Neuronal stem cell (in vitro differentiated cells): ENCODE measurements at regions not wholly inside any gene's neighbourhood (a gene's known extent, or its start where the extent isn't known, plus 50 kb on each side); places are given as distances from the start of the nearest gene placed in this dataset.

Experiments
- DNase-seq: peaks from one replicate; pipeline ENCODE4 v3.0.0-alpha.2; 2013; ENCODE audit warnings: low spot score
- H2AFZ ChIP-seq: one replicate; pipeline ENCODE4 v1.6.1; 2013; ENCODE audit warnings: mild to moderate bottlenecking, low read length, inconsistent platforms
- H2AK5ac ChIP-seq: 2 replicates; pipeline ENCODE4 v1.6.1; 2013; ENCODE audit warnings: low read depth, mild to moderate bottlenecking, inconsistent platforms, low read length, moderate library complexity, mixed read lengths
- H2BK120ac ChIP-seq: 2 replicates; pipeline ENCODE4 v1.6.1; 2013; ENCODE audit warnings: low read depth, mild to moderate bottlenecking, inconsistent platforms, low read length, moderate library complexity, mixed read lengths
- H2BK12ac ChIP-seq: one replicate; pipeline ENCODE4 v1.6.1; 2013; ENCODE audit warnings: low read length, inconsistent platforms
- H2BK15ac ChIP-seq: 2 replicates; pipeline ENCODE4 v1.6.1; 2013; ENCODE audit warnings: mild to moderate bottlenecking, low read length, inconsistent platforms, mixed read lengths
- H2BK5ac ChIP-seq: one replicate; pipeline ENCODE4 v1.6.1; 2013; ENCODE audit warnings: inconsistent platforms, mild to moderate bottlenecking, low read length, moderate library complexity
- H3K14ac ChIP-seq: one replicate; pipeline ENCODE4 v1.6.1; 2013; ENCODE audit warnings: low read length, inconsistent platforms
- H3K18ac ChIP-seq: 2 replicates; pipeline ENCODE4 v1.6.1; 2013; ENCODE audit warnings: low read length, inconsistent platforms
- H3K23ac ChIP-seq: 2 replicates; pipeline ENCODE4 v1.6.1; 2013; ENCODE audit warnings: low read depth, mild to moderate bottlenecking, mixed read lengths, low read length, inconsistent platforms; ENCODE audit not compliant: poor library complexity
- H3K27ac ChIP-seq: replicated peaks from 3 replicates; pipeline ENCODE4 v1.5.1; 2013; ENCODE audit warnings: low read length, inconsistent platforms
- H3K27me3 ChIP-seq, 3 experiments: 2 replicates each; pipeline ENCODE4 v1.6.1; 2013; ENCODE audit warnings: low read length in 3 of 3, mild to moderate bottlenecking in 2 of 3, inconsistent platforms in 1 of 3, low read depth in 1 of 3, mixed read lengths in 1 of 3, moderate library complexity in 1 of 3; ENCODE audit not compliant: control insufficient read depth in 3 of 3, insufficient read depth in 3 of 3
- H3K36me3 ChIP-seq, 2 donors: replicated peaks in 1 of 2; 2 replicates each; pipeline ENCODE4 v1.6.1; 2013; ENCODE audit warnings: low read length in 2 of 2; ENCODE audit not compliant: control insufficient read depth in 2 of 2, insufficient read depth in 2 of 2
- H3K4ac ChIP-seq: 2 replicates; pipeline ENCODE4 v1.6.1; 2013; ENCODE audit warnings: inconsistent platforms, mild to moderate bottlenecking, low read length, moderate library complexity
- H3K4me1 ChIP-seq, 2 donors: 1 replicate in 1 of 2; 2 replicates in 1 of 2; pipeline ENCODE4 v1.6.1; 2013; ENCODE audit warnings: low read length in 2 of 2, low read depth in 1 of 2; ENCODE audit not compliant: control insufficient read depth in 2 of 2, insufficient read depth in 1 of 2
- H3K4me2 ChIP-seq: one replicate; pipeline ENCODE4 v1.6.1; 2013; ENCODE audit warnings: mild to moderate bottlenecking, low read length, inconsistent platforms; ENCODE audit not compliant: insufficient read depth, poor library complexity, severe bottlenecking
- H3K4me3 ChIP-seq, 2 donors: 2 replicates each; pipeline ENCODE4 v1.5.1; 2013; ENCODE audit warnings: low read length in 2 of 2, mild to moderate bottlenecking in 2 of 2, inconsistent platforms in 1 of 2, moderate library complexity in 1 of 2
- H3K79me1 ChIP-seq: one replicate; pipeline ENCODE4 v1.6.1; 2013; ENCODE audit warnings: low read depth, mild to moderate bottlenecking, inconsistent platforms, low read length, moderate library complexity
- H3K9ac ChIP-seq: one replicate; pipeline ENCODE4 v1.6.1; 2013; ENCODE audit warnings: mild to moderate bottlenecking, low read depth, low read length, inconsistent platforms; ENCODE audit not compliant: poor library complexity
- H3K9me3 ChIP-seq, 2 donors: replicated peaks in 1 of 2; 2 replicates each; pipeline versions ENCODE3 to v1.6.1; 2013; ENCODE audit warnings: low read length in 2 of 2, mild to moderate bottlenecking in 2 of 2, inconsistent platforms in 1 of 2, low read depth in 1 of 2, mixed read lengths in 1 of 2, moderate library complexity in 1 of 2; ENCODE audit not compliant: control insufficient read depth in 2 of 2, insufficient read depth in 1 of 2
- H4K8ac ChIP-seq: one replicate; pipeline ENCODE4 v1.6.1; 2013; ENCODE audit warnings: low read depth, mild to moderate bottlenecking, inconsistent platforms, low read length, moderate library complexity
- H4K91ac ChIP-seq: one replicate; pipeline ENCODE4 v1.6.1; 2013; ENCODE audit warnings: low read length, low read depth, mild to moderate bottlenecking, inconsistent platforms; ENCODE audit not compliant: poor library complexity
- WGBS, 2 donors: extraction: QIAGEN DNeasy Blood & Tissue Kit; methylation state at CpG; one replicate each; pipeline ENCODE4 v1.1.7; 2013; ENCODE audit warnings: missing lambda C conversion rate in 2 of 2, mixed read lengths in 1 of 2; ENCODE audit not compliant: insufficient read length in 2 of 2, insufficient replicate concordance in 1 of 2; ENCODE audit errors: extremely low coverage in 2 of 2; 5-methylcytosine and 5-hydroxymethylcytosine counted together

GRCh38 chr4:40685300-40685699, 55.6 kb upstream of the RBM47 start:
- H4K8ac ChIP-seq = no peak overlapping the region
- H3K18ac ChIP-seq = no peak overlapping the region
- H3K4me3 ChIP-seq = no peak overlapping the region
- H2BK5ac ChIP-seq = no peak overlapping the region
- H3K36me3 ChIP-seq = no peaks in the 10 kb centered on the region
- H3K4me1 ChIP-seq = peaks cover 0 to 7% of the 10 kb centered on the region in 2 donors
- H3K23ac ChIP-seq = no peak overlapping the region
- H2AK5ac ChIP-seq = no peak overlapping the region
- H3K27me3 ChIP-seq = no peaks in the 10 kb centered on the region
- no peak overlapping the region for H2AFZ ChIP-seq
- H3K9ac ChIP-seq = no peak overlapping the region
- DNase-seq = no peak
- no peak overlapping the region for H2BK120ac ChIP-seq
- no peak overlapping the region for H2BK12ac ChIP-seq
- no peak overlapping the region for H2BK15ac ChIP-seq
- H3K4me2 ChIP-seq = no peak overlapping the region
- no peaks in the 10 kb centered on the region for H3K79me1 ChIP-seq
- no peak overlapping the region for H3K14ac ChIP-seq
- no peak overlapping the region for H3K27ac ChIP-seq
- H4K91ac ChIP-seq = no peak overlapping the region
- H3K9me3 ChIP-seq = no peaks in the 10 kb centered on the region
- WGBS, 2 donors = no CpG with 5 or more reads among the region's 3 CpGs
- no peak overlapping the region for H3K4ac ChIP-seq

DNA sequence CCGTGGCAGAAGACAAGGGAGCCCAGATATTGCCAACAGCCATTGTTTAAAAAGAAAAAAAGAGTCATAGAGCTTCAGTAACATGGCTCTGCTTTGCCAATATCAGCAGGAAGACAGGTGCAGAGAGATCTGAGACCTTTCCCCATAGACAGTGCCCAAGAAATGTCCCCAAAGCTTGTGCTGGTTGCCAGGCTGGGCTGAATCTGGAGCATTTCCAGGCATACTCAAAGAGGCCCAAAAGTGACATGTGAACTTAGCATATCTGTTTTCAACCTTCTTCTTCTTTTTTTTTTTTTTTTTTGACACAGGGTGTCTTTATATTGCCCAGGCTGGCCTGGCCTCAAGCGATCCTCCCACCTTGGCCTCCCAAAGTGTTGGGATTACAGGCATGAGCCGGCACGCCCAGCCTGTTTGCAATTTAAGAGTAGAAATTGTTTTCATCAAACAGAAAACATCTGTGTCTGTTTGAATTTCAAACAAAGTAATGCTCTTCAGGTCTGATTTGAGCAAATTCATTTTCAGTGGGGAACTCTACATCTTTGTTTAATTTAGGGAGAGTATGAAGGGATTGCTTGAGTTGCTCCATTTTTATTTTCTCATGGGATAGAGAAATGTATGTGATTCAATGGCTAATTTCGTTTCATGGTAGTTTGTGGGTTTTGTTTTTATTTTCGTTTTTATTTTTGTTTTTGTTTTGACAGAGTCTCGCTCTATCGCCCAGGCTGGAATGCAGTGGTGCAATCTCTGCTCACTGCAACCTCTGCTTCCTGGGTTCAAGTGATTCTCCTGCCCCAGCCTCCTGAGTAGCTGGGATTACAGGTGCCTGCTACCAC, 56.6 kb upstream of the RBM47 start:
- H3K23ac ChIP-seq = no peak overlapping the region
- H3K4me1 ChIP-seq = peaks cover 0 to 7% of the 10 kb centered on the region in 2 donors
- H3K79me1 ChIP-seq = no peaks in the 10 kb centered on the region
- H4K8ac ChIP-seq = no peak overlapping the region
- WGBS, 2 donors = 100% methylated on average over 2 of the region's 8 CpGs; no CpG with 5 or more reads in 1 of the 2 donors
- no peak overlapping the region for H3K4ac ChIP-seq
- no peak overlapping the region for H3K4me3 ChIP-seq
- DNase-seq = no peak
- H3K18ac ChIP-seq = no peak overlapping the region
- no peak overlapping the region for H4K91ac ChIP-seq
- no peak overlapping the region for H2BK12ac ChIP-seq
- no peak overlapping the region for H3K4me2 ChIP-seq
- no peaks in the 10 kb centered on the region for H3K9me3 ChIP-seq
- no peak overlapping the region for H2BK5ac ChIP-seq
- H2BK120ac ChIP-seq = no peak overlapping the region
- H3K27ac ChIP-seq = no peak overlapping the region
- H2AFZ ChIP-seq = no peak overlapping the region
- H3K36me3 ChIP-seq = no peaks in the 10 kb centered on the region
- H2AK5ac ChIP-seq = no peak overlapping the region
- no peaks in the 10 kb centered on the region for H3K27me3 ChIP-seq
- no peak overlapping the region for H2BK15ac ChIP-seq
- H3K14ac ChIP-seq = no peak overlapping the region
- no peak overlapping the region for H3K9ac ChIP-seq

- Histone ChIP-seq H2BK15ac (no peak overlapping the region), H3K9ac (no peak overlapping the region), H4K91ac (no peak overlapping the region), H3K14ac (no peak overlapping the region), H2AFZ (no peak overlapping the region), H3K18ac (no peak overlapping the region), H3K4me3 (no peak overlapping the region), H3K27ac (no peak overlapping the region), H3K4ac (no peak overlapping the region), H3K36me3 (no peaks in the 10 kb centered on the region), H3K27me3 (no peaks in the 10 kb centered on the region), H2BK12ac (no peak overlapping the region), H3K23ac (no peak overlapping the region), H4K8ac (no peak overlapping the region), H3K79me1 (no peaks in the 10 kb centered on the region), H2BK120ac (no peak overlapping the region), H3K9me3 (no peaks in the 10 kb centered on the region), H2BK5ac (no peak overlapping the region), H3K4me1 (peaks cover 0 to 2% of the 10 kb centered on the region in 2 donors), H2AK5ac (no peak overlapping the region), H3K4me2 (no peak overlapping the region)
- WGBS, 2 donors = no CpG with 5 or more reads among the region's 3 CpGs
- no peak for DNase-seq
Measured at GRCh38 chr4:40687676-40688389, 58.2 kb upstream of the RBM47 start.

GRCh38 chr4:40688446-40689095, 58.9 kb upstream of the RBM47 start:
- no peak overlapping the region for H3K4me3 ChIP-seq
- no peaks in the 10 kb centered on the region for H3K36me3 ChIP-seq
- H3K27me3 ChIP-seq = no peaks in the 10 kb centered on the region
- H3K23ac ChIP-seq = no peak overlapping the region
- H3K9ac ChIP-seq = no peak overlapping the region
- DNase-seq = no peak
- H2BK5ac ChIP-seq = no peak overlapping the region
- no peak overlapping the region for H3K27ac ChIP-seq
- H4K8ac ChIP-seq = no peak overlapping the region
- H3K79me1 ChIP-seq = no peaks in the 10 kb centered on the region
- H4K91ac ChIP-seq = no peak overlapping the region
- no CpG with 5 or more reads among the region's 6 CpGs for WGBS, 2 donors
- H2AK5ac ChIP-seq = no peak overlapping the region
- no peak overlapping the region for H3K4ac ChIP-seq
- H2BK12ac ChIP-seq = no peak overlapping the region
- no peak overlapping the region for H2BK120ac ChIP-seq
- no peak overlapping the region for H2BK15ac ChIP-seq
- H3K4me2 ChIP-seq = no peak overlapping the region
- no peaks in the 10 kb centered on the region for H3K9me3 ChIP-seq
- H2AFZ ChIP-seq = no peak overlapping the region
- no peak overlapping the region for H3K18ac ChIP-seq
- no peak overlapping the region for H3K14ac ChIP-seq
- H3K4me1 ChIP-seq = peaks cover 0 to 2% of the 10 kb centered on the region in 2 donors
